Stomach (tissue), 4 donors: ENCODE measurements at regions not wholly inside any gene's neighbourhood (a gene's known extent, or its start where the extent isn't known, plus 50 kb on each side); places are given as distances from the start of the nearest gene placed in this dataset.

ENCODE experiments used
- EP300 ChIP-seq: sonication (generic); formaldehyde crosslinking; IDR thresholded peaks from one replicate; pipeline ENCODE4 v1.6.1; 2017; ENCODE audit warnings: antibody characterized with exemption
- POLR2A ChIP-seq, 4 donors: fragments of 450-650 bp; IDR thresholded peaks; one replicate each; pipeline ENCODE4 v1.6.1; 2016; ENCODE audit warnings: antibody characterized with exemption in 4 of 4, control low read depth in 2 of 4, mild to moderate bottlenecking in 1 of 4, moderate library complexity in 1 of 4
- TF ChIP-seq, protein P1 (sequence below), 7 experiments: fragments of 450-650 bp in 4 of 7; fragments of 200-600 bp in 3 of 7; sonication (generic) in 3 of 7; IDR thresholded peaks; one replicate each; pipeline ENCODE4 v1.5.1; 2016 to 2019; ENCODE audit warnings: antibody characterized with exemption in 7 of 7, control low read depth in 2 of 7, mild to moderate bottlenecking in 1 of 7

GRCh38 chr6:870096-870495 lies 177.2 kb upstream of the EXOC2 start:
- TF ChIP-seq, protein P1, sequence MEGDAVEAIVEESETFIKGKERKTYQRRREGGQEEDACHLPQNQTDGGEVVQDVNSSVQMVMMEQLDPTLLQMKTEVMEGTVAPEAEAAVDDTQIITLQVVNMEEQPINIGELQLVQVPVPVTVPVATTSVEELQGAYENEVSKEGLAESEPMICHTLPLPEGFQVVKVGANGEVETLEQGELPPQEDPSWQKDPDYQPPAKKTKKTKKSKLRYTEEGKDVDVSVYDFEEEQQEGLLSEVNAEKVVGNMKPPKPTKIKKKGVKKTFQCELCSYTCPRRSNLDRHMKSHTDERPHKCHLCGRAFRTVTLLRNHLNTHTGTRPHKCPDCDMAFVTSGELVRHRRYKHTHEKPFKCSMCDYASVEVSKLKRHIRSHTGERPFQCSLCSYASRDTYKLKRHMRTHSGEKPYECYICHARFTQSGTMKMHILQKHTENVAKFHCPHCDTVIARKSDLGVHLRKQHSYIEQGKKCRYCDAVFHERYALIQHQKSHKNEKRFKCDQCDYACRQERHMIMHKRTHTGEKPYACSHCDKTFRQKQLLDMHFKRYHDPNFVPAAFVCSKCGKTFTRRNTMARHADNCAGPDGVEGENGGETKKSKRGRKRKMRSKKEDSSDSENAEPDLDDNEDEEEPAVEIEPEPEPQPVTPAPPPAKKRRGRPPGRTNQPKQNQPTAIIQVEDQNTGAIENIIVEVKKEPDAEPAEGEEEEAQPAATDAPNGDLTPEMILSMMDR (IDR thresholded peaks at IDR 0.05), result no peak
- TF ChIP-seq POLR2A (IDR thresholded peaks at IDR 0.05), result no peak
- TF ChIP-seq EP300, result no peak
